Right lobe of liver (tissue), 6 donors: ENCODE measurements at regions not wholly inside any gene's neighbourhood (a gene's known extent, or its start where the extent isn't known, plus 50 kb on each side); places are given as distances from the start of the nearest gene placed in this dataset.

ENCODE experiments used
- ATAC-seq, 4 donors: fragments of 200-7000 bp; cut with Tn5 transposase; one replicate each; pipeline ENCODE4 v1.9.1; 2020; ENCODE audit warnings: mild to moderate bottlenecking in 4 of 4, moderate library complexity in 4 of 4
- DNase-seq, 3 donors: peaks; one replicate each; pipeline ENCODE4 v3.0.0-alpha.2; 2020
- H3K27ac ChIP-seq, 3 donors: fragments of 200-600 bp; one replicate each; pipeline ENCODE4 v1.8.0; 2022
- H3K27me3 ChIP-seq, 2 donors: fragments of 200-600 bp; one replicate each; pipeline ENCODE4 v1.8.0; 2022
- H3K36me3 ChIP-seq, 4 donors: fragments of 200-600 bp; sonication (generic) in 1 of 4; one replicate each; pipeline versions ENCODE4 v1.5.1 to v1.8.0; 2017 to 2022; ENCODE audit warnings: control low read depth in 1 of 4
- H3K4me1 ChIP-seq, 4 donors: fragments of 200-600 bp; sonication (generic) in 1 of 4; one replicate each; pipeline versions ENCODE4 v1.5.1 to v1.8.0; 2017 to 2022; ENCODE audit warnings: control low read depth in 1 of 4
- H3K4me3 ChIP-seq, 3 donors: fragments of 200-600 bp; one replicate each; pipeline ENCODE4 v1.8.0; 2022
- H3K9me3 ChIP-seq, 4 donors: fragments of 200-600 bp; sonication (generic) in 1 of 4; one replicate each; pipeline versions ENCODE4 v1.5.1 to v1.8.0; 2017 to 2022; ENCODE audit warnings: control low read depth in 1 of 4
- CTCF ChIP-seq, 4 donors: fragments of 200-600 bp in 3 of 4; fragments of 450-650 bp in 1 of 4; IDR thresholded peaks; one replicate each; pipeline versions ENCODE4 v1.5.1 to v1.8.0; 2016 to 2022; ENCODE audit warnings: antibody characterized with exemption in 4 of 4, mild to moderate bottlenecking in 2 of 4
- POLR2A ChIP-seq: fragments of 450-650 bp; IDR thresholded peaks from one replicate; pipeline ENCODE4 v1.6.1; 2017; ENCODE audit warnings: antibody characterized with exemption, mild to moderate bottlenecking
- WGBS: methylation state at CpG from one replicate; pipeline ENCODE4 v1.1.6; 2018; ENCODE audit warnings: low coverage, low lambda C conversion rate; ENCODE audit not compliant: insufficient coverage; ENCODE audit errors: missing lambda C conversion rate; 5-methylcytosine and 5-hydroxymethylcytosine counted together
- intact Hi-C, 2 donors: fragments of 100-400 bp; cut with DNase I; formaldehyde crosslinking; loops; one replicate each; pipeline versions ENCODE4 v1.11.2 to v1.14.1; 2022
- donor health status: DM: no; HTN: yes; CAD: no.
- donor health status: DM: no; HTN: no; CAD: no.
- donor health status: DM: no; HTN: no; CAD: no.
- donor health status: DM: no; HTN: yes; CAD: no.
- donor health status: DM: no; HTN: yes; CAD: no.

GRCh38 chr3:5809586-5810246 lies 622.2 kb downstream of the EDEM1 start:
- intact Hi-C loops, result no loop called here
- 31% methylated on average over 9 of the region's 9 CpGs for WGBS
- Histone ChIP-seq H3K9me3 (no peaks in the 10 kb centered on the region), H3K27me3 (no peaks in the 10 kb centered on the region), H3K36me3 (no peaks in the 10 kb centered on the region), H3K27ac (no peak overlapping the region), H3K4me1 (no peaks in the 10 kb centered on the region), H3K4me3 (no peak overlapping the region)
- ATAC-seq, result no peak
- no peak for DNase-seq
- no peak for TF ChIP-seq POLR2A
- TF ChIP-seq CTCF (IDR thresholded peaks at IDR 0.05), result no peak

- ATAC-seq, result no peak
- no peak for DNase-seq
- Histone ChIP-seq H3K9me3 (no peaks in the 10 kb centered on the region), H3K4me3 (no peak overlapping the region), H3K27ac (no peak overlapping the region), H3K4me1 (no peaks in the 10 kb centered on the region), H3K36me3 (no peaks in the 10 kb centered on the region), H3K27me3 (no peaks in the 10 kb centered on the region)
- TF ChIP-seq CTCF (IDR thresholded peaks at IDR 0.05) (no peak), POLR2A (no peak)
- 55% methylated on average over 3 of the region's 3 CpGs for WGBS
- intact Hi-C loops, result no loop called here
These were observed 623.5 kb downstream of the EDEM1 start for GRCh38 chr3:5811016-5811415.

GRCh38 chr3:5813521-5813920 lies 626.0 kb downstream of the EDEM1 start:
- WGBS, result 20% methylated on average over 2 of the region's 2 CpGs

GRCh38 chr3:5822843-5823242 lies 635.3 kb downstream of the EDEM1 start:
- no peak overlapping the region for H3K4me3 ChIP-seq
- intact Hi-C loops, result no loop called here
- no peaks in the 10 kb centered on the region for H3K4me1 ChIP-seq
- H3K9me3 ChIP-seq, result no peaks in the 10 kb centered on the region
- DNase-seq, result no peak
- TF ChIP-seq POLR2A (no peak), CTCF (IDR thresholded peaks at IDR 0.05) (no peak)
- no peaks in the 10 kb centered on the region for H3K36me3 ChIP-seq
- no peaks in the 10 kb centered on the region for H3K27me3 ChIP-seq
- H3K27ac ChIP-seq, result no peak overlapping the region
- ATAC-seq, result peak in 3 of 4 donors; percentile 32 to 95 (median 48)

More at GRCh38 chr3:5813521-5813920, 626.0 kb downstream of the EDEM1 start:
- no peaks in the 10 kb centered on the region for H3K27me3 ChIP-seq
- intact Hi-C loops, result no loop called here
- no peaks in the 10 kb centered on the region for H3K36me3 ChIP-seq
- H3K4me3 ChIP-seq, result no peak overlapping the region
- no peak overlapping the region for H3K27ac ChIP-seq
- no peaks in the 10 kb centered on the region for H3K4me1 ChIP-seq
- H3K9me3 ChIP-seq, result no peaks in the 10 kb centered on the region
- no peak for TF ChIP-seq CTCF (IDR thresholded peaks at IDR 0.05)
- no peak for TF ChIP-seq POLR2A
- DNase-seq (no peak), ATAC-seq (no peak)

GRCh38 chr3:5826467-5826866 lies 639.0 kb downstream of the EDEM1 start:
- H3K27ac ChIP-seq, result no peak overlapping the region
- H3K36me3 ChIP-seq, result no peaks in the 10 kb centered on the region
- DNase-seq (no peak), ATAC-seq (no peak)
- no peaks in the 10 kb centered on the region for H3K27me3 ChIP-seq
- no peak overlapping the region for H3K4me3 ChIP-seq
- TF ChIP-seq POLR2A (no peak), CTCF (IDR thresholded peaks at IDR 0.05) (no peak)
- WGBS, result 29% methylated on average over 2 of the region's 2 CpGs
- no peaks in the 10 kb centered on the region for H3K9me3 ChIP-seq
- intact Hi-C loops, result no loop called here
- no peaks in the 10 kb centered on the region for H3K4me1 ChIP-seq
